ENCODE measurements at regions not wholly inside any gene's neighbourhood (a gene's known extent, or its start where the extent isn't known, plus 50 kb on each side); places are given as distances from the start of the nearest gene placed in this dataset.

GRCh38 chr18:1435487-1435886 lies 530.8 kb downstream of the ADCYAP1 start:
- Histone ChIP-seq H3K36me3 (ENCODE audit: control insufficient read depth in 4 of 4, insufficient read depth in 3 of 4, low read depth in 1 of 4, low read length in 3 of 4) (no peaks in the 10 kb centered on the region), H3K27me3 (ENCODE audit: control insufficient read depth in 4 of 4, insufficient read depth in 4 of 4, low read length in 3 of 4) (no peaks in the 10 kb centered on the region), H3K4me1 (ENCODE audit: control insufficient read depth in 4 of 4, insufficient read depth in 4 of 4, low read length in 3 of 4) (no peaks in the 10 kb centered on the region), H3K9me3 (ENCODE audit: control insufficient read depth in 4 of 4, low read length in 3 of 4) (no peaks in the 10 kb centered on the region), H3K4me3 (ENCODE audit: low read depth in 1 of 3, low read length in 3 of 3) (no peak overlapping the region), H3K9ac (ENCODE audit: low read depth in 1 of 2, low read length in 2 of 2) (no peak overlapping the region), H3K27ac (ENCODE audit: low read depth in 1 of 2, low read length in 2 of 2) (no peak overlapping the region)
- TF ChIP-seq FOXA1 (IDR thresholded peaks at IDR 0.05) = no peak
- TF ChIP-seq RAD21 (IDR thresholded peaks at IDR 0.05) = no peak
- TF ChIP-seq HNF4G (IDR thresholded peaks at IDR 0.05) = no peak
- no peak for TF ChIP-seq TAF1 (conservative IDR thresholded peaks at IDR 0.05)
- TF ChIP-seq GABPA (IDR thresholded peaks at IDR 0.05 in 1 of 2, conservative IDR thresholded peaks at IDR 0.05 in 1 of 2) = no peak
- TF ChIP-seq NR2F2 (IDR thresholded peaks at IDR 0.05) = no peak
- TF ChIP-seq JUND (IDR thresholded peaks at IDR 0.05) = no peak
- no peak for TF ChIP-seq EGR1 (IDR thresholded peaks at IDR 0.05; ENCODE audit: low read depth in 2 of 2)
- TF ChIP-seq ATF3 (IDR thresholded peaks at IDR 0.05) = no peak
- TF ChIP-seq MAX (IDR thresholded peaks at IDR 0.05) = no peak
- no peak for TF ChIP-seq CTCF (IDR thresholded peaks at IDR 0.05; ENCODE audit: low read depth, low read length, missing input control)
- no peak for TF ChIP-seq REST (IDR thresholded peaks at IDR 0.05)
- no peak for TF ChIP-seq HNF4A (conservative IDR thresholded peaks at IDR 0.05)
- TF ChIP-seq ZBTB33 (IDR thresholded peaks at IDR 0.05) = no peak
- no peak for TF ChIP-seq YY1 (IDR thresholded peaks at IDR 0.05)
- WGBS = 84% methylated on average over 2 of the region's 2 CpGs
- DNase-seq (ENCODE audit: low spot score) = no peak

- TF ChIP-seq YY1 (IDR thresholded peaks at IDR 0.05) = no peak
- TF ChIP-seq HNF4G (IDR thresholded peaks at IDR 0.05) = no peak
- TF ChIP-seq MAX (IDR thresholded peaks at IDR 0.05) = no peak
- TF ChIP-seq HNF4A (conservative IDR thresholded peaks at IDR 0.05) = no peak
- no peak for TF ChIP-seq TAF1 (conservative IDR thresholded peaks at IDR 0.05)
- TF ChIP-seq EGR1 (IDR thresholded peaks at IDR 0.05; ENCODE audit: low read depth in 2 of 2) = no peak
- TF ChIP-seq SP1 (IDR thresholded peaks at IDR 0.05) = no peak
- TF ChIP-seq REST (IDR thresholded peaks at IDR 0.05) = no peak
- Histone ChIP-seq H3K9me3 (ENCODE audit: control insufficient read depth in 4 of 4, low read length in 3 of 4) (no peaks in the 10 kb centered on the region), H3K4me3 (ENCODE audit: low read depth in 1 of 3, low read length in 3 of 3) (no peak overlapping the region), H3K9ac (ENCODE audit: low read depth in 1 of 2, low read length in 2 of 2) (no peak overlapping the region), H3K36me3 (ENCODE audit: control insufficient read depth in 4 of 4, insufficient read depth in 3 of 4, low read depth in 1 of 4, low read length in 3 of 4) (no peaks in the 10 kb centered on the region), H3K4me1 (ENCODE audit: control insufficient read depth in 4 of 4, insufficient read depth in 4 of 4, low read length in 3 of 4) (no peaks in the 10 kb centered on the region), H3K27ac (ENCODE audit: low read depth in 1 of 2, low read length in 2 of 2) (no peak overlapping the region), H3K27me3 (ENCODE audit: control insufficient read depth in 4 of 4, insufficient read depth in 4 of 4, low read length in 3 of 4) (no peaks in the 10 kb centered on the region)
- 89% methylated on average over 5 of the region's 5 CpGs for WGBS
- DNase-seq (ENCODE audit: low spot score) = no peak
Observed at GRCh38 chr18:1436199-1436598, 531.5 kb downstream of the ADCYAP1 start.
